HG02678 (cell line): ENCODE measurements at regions not wholly inside any gene's neighbourhood (a gene's known extent, or its start where the extent isn't known, plus 50 kb on each side); places are given as distances from the start of the nearest gene placed in this dataset.

ENCODE experiments used
- ATAC-seq: cut with Tn5 transposase; IDR thresholded peaks from one replicate; pipeline ENCODE4 v1.9.1; 2021; ENCODE audit warnings: mild to moderate bottlenecking, moderate library complexity; ENCODE audit not compliant: unreplicated experiment

- ATAC-seq: no peak
These were observed 92.4 kb upstream of the TMEM45B start for GRCh38 chr11:129723146-129723760.

- no peak for ATAC-seq
These were observed 91.9 kb upstream of the TMEM45B start for GRCh38 chr11:129723761-129724162.

- no peak for ATAC-seq
These were observed 90.8 kb upstream of the TMEM45B start for GRCh38 chr11:129724866-129725265.

GRCh38 chr11:129726179-129726578, 89.5 kb upstream of the TMEM45B start:
- no peak for ATAC-seq

GRCh38 chr11:129728581-129728980, 87.1 kb upstream of the TMEM45B start:
- no peak for ATAC-seq

GRCh38 chr11:129729216-129729615, 86.4 kb upstream of the TMEM45B start:
- no peak for ATAC-seq

GRCh38 chr11:129729823-129730222, 85.8 kb upstream of the TMEM45B start:
- ATAC-seq: no peak

- ATAC-seq: no peak
These were observed 84.3 kb upstream of the TMEM45B start for GRCh38 chr11:129731316-129731715.

GRCh38 chr11:129732941-129733340, 82.7 kb upstream of the TMEM45B start:
- ATAC-seq: no peak

GRCh38 chr11:129733384-129733783, 82.3 kb upstream of the TMEM45B start:
- no peak for ATAC-seq

GRCh38 chr11:129733981-129734380, 81.7 kb upstream of the TMEM45B start:
- ATAC-seq: no peak

- no peak for ATAC-seq
These were observed 81.0 kb upstream of the TMEM45B start for GRCh38 chr11:129734654-129735053.

GRCh38 chr11:129737831-129738230, 77.8 kb upstream of the TMEM45B start:
- ATAC-seq: no peak

- no peak for ATAC-seq
These were observed 77.4 kb upstream of the TMEM45B start for GRCh38 chr11:129738242-129738641.

GRCh38 chr11:129739339-129739738, 76.3 kb upstream of the TMEM45B start:
- no peak for ATAC-seq

- ATAC-seq: no peak
These were observed 75.4 kb upstream of the TMEM45B start for GRCh38 chr11:129740125-129740719.

GRCh38 chr11:129743112-129743815, 72.4 kb upstream of the TMEM45B start:
- no peak for ATAC-seq

- no peak for ATAC-seq
These were observed 68.6 kb upstream of the TMEM45B start for GRCh38 chr11:129747071-129747470.

- no peak for ATAC-seq
These were observed 66.5 kb upstream of the TMEM45B start for GRCh38 chr11:129749141-129749540.

- ATAC-seq: peak; percentile 94
These were observed 65.0 kb upstream of the TMEM45B start for GRCh38 chr11:129750343-129751292.

GRCh38 chr11:129751511-129751910, 64.1 kb upstream of the TMEM45B start:
- ATAC-seq: no peak
